GM18951 (cell line): ENCODE measurements at regions not wholly inside any gene's neighbourhood (a gene's known extent, or its start where the extent isn't known, plus 50 kb on each side); places are given as distances from the start of the nearest gene placed in this dataset.
"Not testable (repeated sequence)": the region's sequence is repeated elsewhere in the genome, so short reads cannot be mapped to it uniquely, and the experiment has no call there.

Experiments used
- POLR2A ChIP-seq: IDR thresholded peaks from 4 replicates; pipeline ENCODE4 v1.6.1; 2011; ENCODE audit warnings: mild to moderate bottlenecking; ENCODE audit not compliant: insufficient read length, insufficient read depth; ENCODE audit errors: extremely low read depth
- in situ Hi-C: fragments of 300-500 bp; cut with MboI; formaldehyde crosslinking; loops from one replicate; pipeline ENCODE4 v1.12.0; 2022; ENCODE audit warnings: low sequenced_read_pairs, mixed read lengths, inconsistent platforms; ENCODE audit not compliant: unreplicated experiment

DNA sequence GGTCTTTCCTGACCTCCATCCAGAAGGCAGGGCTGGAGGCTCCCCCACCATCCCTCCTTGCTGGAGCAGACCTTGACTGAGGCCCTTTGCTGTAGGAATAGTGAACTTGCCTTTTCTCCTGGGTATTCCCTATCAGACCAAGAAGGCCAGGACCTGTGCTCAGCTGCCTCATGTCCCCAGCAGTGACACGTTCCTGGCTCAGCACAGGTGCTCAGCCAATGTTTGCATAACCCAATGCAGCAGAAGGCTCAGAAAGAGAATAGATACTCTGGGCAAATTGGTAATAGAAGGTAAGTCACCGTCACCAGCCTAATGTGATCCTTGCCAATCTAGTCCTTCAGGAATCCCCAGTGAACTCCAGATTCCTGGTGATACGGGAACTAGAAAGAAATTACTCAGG lies 96.4 kb downstream of the ACTL7B start:
- in situ Hi-C loops: no loop called here
- no peak for TF ChIP-seq POLR2A

DNA sequence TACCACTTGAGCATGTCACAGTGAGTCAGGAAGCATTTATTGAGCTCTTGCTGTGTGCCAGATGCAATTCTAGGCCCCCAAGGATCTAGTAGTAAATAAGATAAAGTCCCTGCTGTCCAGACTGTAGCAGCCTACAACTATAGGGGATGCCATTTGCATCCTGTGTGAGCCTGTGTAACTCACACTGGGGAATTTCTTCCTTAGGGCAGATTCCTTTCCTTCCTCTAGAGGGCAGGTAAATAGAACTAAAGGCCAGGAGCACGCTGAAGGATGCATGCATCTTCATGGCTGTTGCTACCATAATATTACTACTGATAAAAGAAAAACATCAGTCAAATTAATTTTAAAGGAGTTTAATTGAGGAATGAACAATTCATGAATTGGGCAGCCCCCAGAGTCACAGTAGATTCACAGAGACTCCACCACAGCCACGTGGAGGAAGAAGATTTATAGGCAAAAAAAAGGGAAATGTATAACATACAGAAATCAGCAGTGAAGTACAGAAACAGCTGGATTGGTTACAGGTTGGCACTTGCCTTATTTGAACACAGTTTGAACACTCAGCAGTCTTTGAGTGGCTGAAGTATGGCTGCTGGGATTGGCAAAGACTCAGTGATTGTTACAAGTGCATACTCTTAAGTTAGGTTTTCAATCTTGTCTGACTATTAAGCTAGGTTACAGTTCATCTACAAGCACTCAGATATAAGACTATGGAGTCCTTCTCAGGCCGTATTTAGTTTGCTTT lies 98.9 kb downstream of the ACTL7B start:
- in situ Hi-C loops: no loop called here
- no peak for TF ChIP-seq POLR2A

GRCh38 chr9:108755979-108756378 lies 99.8 kb downstream of the ACTL7B start:
- in situ Hi-C loops: no loop called here
- no peak for TF ChIP-seq POLR2A

DNA sequence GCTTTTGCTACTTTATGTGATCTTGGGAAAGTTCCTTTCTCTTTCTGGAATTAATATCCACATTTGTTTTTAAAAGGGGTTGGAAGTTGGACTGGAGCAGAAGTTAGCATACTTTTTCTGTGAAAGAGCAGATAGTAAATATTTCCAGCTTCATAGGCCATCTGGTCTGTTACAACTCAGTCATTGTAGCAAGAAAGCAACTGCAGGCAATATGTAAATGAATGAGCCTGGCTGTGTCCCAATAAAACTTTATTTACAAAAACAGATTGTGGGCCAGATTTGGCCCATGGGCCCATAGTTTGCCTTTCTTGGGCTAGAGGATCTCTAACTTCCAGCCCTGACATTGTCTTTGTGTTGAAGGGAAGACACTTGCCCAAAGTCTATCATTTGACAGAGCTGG lies 104.4 kb downstream of the ACTL7B start:
- in situ Hi-C loops: no loop called here
- no peak for TF ChIP-seq POLR2A

GRCh38 chr9:108750661-108751215 lies 105.0 kb downstream of the ACTL7B start:
- TF ChIP-seq POLR2A: no peak
- in situ Hi-C loops: no loop called here

DNA sequence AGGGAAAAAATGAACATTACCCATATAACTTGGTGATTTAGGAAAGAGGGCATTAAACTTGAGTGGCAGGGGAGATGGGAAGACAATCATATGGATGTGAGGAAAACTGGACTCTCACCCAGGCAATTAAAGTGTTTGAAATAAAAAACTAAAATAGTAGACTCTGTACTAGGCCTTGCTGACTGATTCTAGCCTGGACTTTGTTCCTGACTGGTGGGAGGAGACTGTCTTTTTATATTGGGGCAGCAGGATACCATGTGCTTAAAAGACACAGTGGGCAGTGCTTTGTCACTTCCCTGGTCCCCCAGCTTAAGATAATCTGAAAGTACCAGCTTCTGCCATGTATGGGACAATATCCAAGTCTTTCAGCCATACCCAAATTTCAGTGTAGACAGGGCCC lies 107.0 kb downstream of the ACTL7B start:
- TF ChIP-seq POLR2A: no peak
- in situ Hi-C loops: no loop called here

DNA sequence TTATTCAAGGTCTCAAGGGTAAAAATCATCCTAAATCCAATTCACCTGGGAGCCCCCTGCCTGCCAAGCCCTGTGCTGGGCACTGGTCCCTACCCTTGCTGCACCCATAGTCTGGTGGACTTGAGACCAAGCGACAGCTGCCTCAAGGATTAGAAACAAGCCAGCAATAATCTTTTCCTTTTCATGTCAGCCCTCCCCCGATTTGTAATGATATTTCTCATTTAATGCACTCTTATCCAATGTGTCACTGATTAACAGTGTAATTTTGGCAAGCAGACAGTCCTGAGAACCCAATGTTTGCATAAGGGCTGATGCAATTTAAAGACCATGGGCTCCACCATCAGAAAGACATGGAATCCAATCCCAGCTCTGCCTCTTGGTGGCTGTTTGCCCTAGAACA lies 108.9 kb downstream of the ACTL7B start:
- in situ Hi-C loops: no loop called here
- no peak for TF ChIP-seq POLR2A

- in situ Hi-C loops: no loop called here
- TF ChIP-seq POLR2A: no peak
Measured at GRCh38 chr9:108746001-108746400, 109.8 kb downstream of the ACTL7B start.

- TF ChIP-seq POLR2A: no peak
- in situ Hi-C loops: no loop called here
Measured at GRCh38 chr9:108744641-108745040, 111.1 kb downstream of the ACTL7B start.

- no peak for TF ChIP-seq POLR2A
- in situ Hi-C loops: no loop called here
Measured at GRCh38 chr9:108743901-108744371, 111.8 kb downstream of the ACTL7B start.

DNA sequence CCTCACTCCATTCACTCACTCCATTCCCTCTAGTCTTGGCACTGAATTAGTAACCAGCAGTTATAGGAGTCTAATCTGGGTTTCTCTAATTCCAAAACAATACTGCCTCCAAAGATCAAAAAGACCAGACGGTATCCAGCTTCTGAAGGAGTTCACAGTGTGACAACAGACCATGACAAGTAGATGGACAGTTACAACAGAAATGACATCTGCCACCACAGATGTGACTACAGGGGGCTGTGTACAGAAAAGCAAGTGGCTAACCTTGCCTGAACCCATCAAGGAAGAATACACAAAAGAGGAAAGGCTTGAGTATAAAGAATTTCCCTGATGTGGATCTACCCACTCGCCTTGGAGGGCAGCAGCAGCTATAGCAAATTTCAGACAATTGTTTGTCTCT lies 112.4 kb downstream of the ACTL7B start:
- in situ Hi-C loops: no loop called here
- no peak for TF ChIP-seq POLR2A

DNA sequence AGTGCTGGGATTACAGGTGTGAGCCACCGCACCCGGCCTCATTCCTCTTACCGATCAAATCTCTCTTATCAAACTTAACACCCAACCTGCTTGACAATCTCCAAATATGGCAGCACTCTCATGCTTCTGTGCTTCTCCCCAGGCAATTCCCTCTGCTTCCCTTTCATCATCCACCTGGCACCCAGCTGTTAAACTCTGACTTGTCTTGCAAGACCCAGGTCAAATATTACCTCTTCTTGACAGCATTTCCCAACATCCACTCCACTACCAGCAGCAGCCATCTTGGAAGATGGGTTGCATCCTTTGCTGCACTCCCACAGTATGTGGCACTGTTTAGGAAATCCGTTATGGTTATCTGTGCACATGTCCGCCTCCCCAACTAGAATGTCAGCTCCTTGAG lies 113.6 kb downstream of the ACTL7B start:
- in situ Hi-C loops: no loop called here
- no peak for TF ChIP-seq POLR2A

DNA sequence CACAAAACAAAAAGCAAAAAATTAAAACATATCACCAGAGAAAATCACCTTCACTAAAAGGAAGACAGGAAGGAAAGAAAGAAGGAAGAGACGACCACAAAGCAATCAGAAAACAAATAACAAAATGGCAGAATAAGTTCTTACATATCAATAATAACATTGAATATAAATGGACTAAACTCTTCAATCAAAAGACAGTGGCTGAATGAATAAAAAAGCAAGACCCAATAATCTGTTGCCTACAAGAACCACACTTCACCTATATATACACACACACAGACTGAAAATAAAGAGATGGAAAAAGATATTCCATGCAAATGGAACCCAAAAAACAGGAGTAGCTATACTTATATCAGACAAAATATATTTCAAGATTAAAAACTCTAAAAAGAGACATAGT lies 124.5 kb downstream of the ACTL7B start:
- in situ Hi-C loops: not testable (repeated sequence)

- in situ Hi-C loops: no loop called here
- TF ChIP-seq POLR2A: no peak
Measured at GRCh38 chr9:108727580-108728111, 128.1 kb downstream of the ACTL7B start.
